H1 (cell line): ENCODE measurements at regions not wholly inside any gene's neighbourhood (a gene's known extent, or its start where the extent isn't known, plus 50 kb on each side); places are given as distances from the start of the nearest gene placed in this dataset.
A peak's percentile ranks its signal among the peaks of the same experiment; 100 is the strongest.

ENCODE experiments used
- CTCF ChIA-PET: fragments of 300-600 bp; sonication (Branson Sonifier 250); formaldehyde crosslinking; loops from one replicate; lab custom pipeline; 2021; ENCODE audit not compliant: partially characterized antibody; lab: Charles Lee
- POLR2A ChIA-PET: fragments of 300-600 bp; sonication (Branson Sonifier 250); formaldehyde crosslinking; loops from one replicate; lab custom pipeline; 2021; ENCODE audit warnings: inconsistent platforms; ENCODE audit not compliant: partially characterized antibody; lab: Charles Lee
- DNase-seq, 2 experiments: peaks; one replicate each; pipeline versions ENCODE4 v3.0.0 to v3.0.0-alpha.2; 2010 to 2022; ENCODE audit warnings: low spot score in 2 of 2, low read depth in 1 of 2, mixed read lengths in 1 of 2
- FAIRE-seq: peaks from 2 replicates; lab custom pipeline; 2011; peaks lifted over from hg19 to GRCh38; lab: Jason Lieb, UNC
- H2AFZ ChIP-seq: 2 replicates; pipeline ENCODE4 v1.8.1; 2012; ENCODE audit warnings: low read length, inconsistent platforms
- H2AK5ac ChIP-seq: 2 replicates; pipeline ENCODE4 v1.6.1; 2013; ENCODE audit warnings: low read depth, low read length
- H2BK120ac ChIP-seq: replicated peaks from 2 replicates; pipeline ENCODE3; 2013; ENCODE audit warnings: low read depth, low read length, inconsistent platforms
- H2BK12ac ChIP-seq: 2 replicates; pipeline ENCODE4 v1.6.1; 2013; ENCODE audit warnings: low read depth, low read length
- H2BK15ac ChIP-seq: 2 replicates; pipeline ENCODE4 v1.6.1; 2013; ENCODE audit warnings: low read length
- H2BK20ac ChIP-seq: 2 replicates; pipeline ENCODE4 v1.6.1; 2013; ENCODE audit warnings: low read length
- H2BK5ac ChIP-seq: 2 replicates; pipeline ENCODE4 v1.6.1; 2013; ENCODE audit warnings: low read depth, low read length
- H3K14ac ChIP-seq: 2 replicates; pipeline ENCODE4 v1.6.1; 2013; ENCODE audit warnings: inconsistent platforms; ENCODE audit not compliant: insufficient read length
- H3K18ac ChIP-seq: 2 replicates; pipeline ENCODE4 v1.6.1; 2013; ENCODE audit warnings: low read length; ENCODE audit errors: extremely low read depth
- H3K23ac ChIP-seq: 2 replicates; pipeline ENCODE4 v1.6.1; 2013; ENCODE audit warnings: inconsistent platforms; ENCODE audit not compliant: insufficient read length
- H3K23me2 ChIP-seq: 2 replicates; pipeline ENCODE4 v1.6.1; 2013; ENCODE audit warnings: low read depth, low read length
- H3K27ac ChIP-seq: 2 replicates; pipeline ENCODE4 v1.6.1; 2011; ENCODE audit warnings: low read depth, low read length, inconsistent platforms
- H3K27me3 ChIP-seq, 4 experiments: replicated peaks in 1 of 4; 1 replicate in 1 of 4; 2 replicates in 3 of 4; pipeline versions ENCODE4 v1.6.1 to v1.8.1; 2011 to 2013; ENCODE audit warnings: low read length in 3 of 4, mild to moderate bottlenecking in 3 of 4, inconsistent platforms in 2 of 4, mixed read lengths in 2 of 4, moderate library complexity in 1 of 4; ENCODE audit not compliant: control insufficient read depth in 3 of 4, insufficient read depth in 3 of 4; ENCODE audit errors: extremely low read depth in 1 of 4
- H3K36me3 ChIP-seq, 4 experiments: 2 replicates each; pipeline versions ENCODE4 v1.6.1 to v1.8.1; 2011 to 2013; ENCODE audit warnings: mild to moderate bottlenecking in 4 of 4, low read length in 3 of 4, moderate library complexity in 2 of 4, control low read depth in 1 of 4, inconsistent platforms in 1 of 4; ENCODE audit not compliant: insufficient read depth in 4 of 4, control insufficient read depth in 2 of 4
- H3K4ac ChIP-seq: replicated peaks from 2 replicates; pipeline ENCODE3; 2013; ENCODE audit warnings: low read length, low read depth, mixed read lengths, inconsistent platforms; ENCODE audit not compliant: insufficient read length
- H3K4me1 ChIP-seq, 4 experiments: replicated peaks in 1 of 4; 1 replicate in 1 of 4; 2 replicates in 3 of 4; pipeline versions ENCODE4 v1.6.1 to v1.8.1; 2011 to 2013; ENCODE audit warnings: low read length in 3 of 4, inconsistent platforms in 2 of 4, mixed read lengths in 1 of 4; ENCODE audit not compliant: insufficient read depth in 4 of 4, control insufficient read depth in 3 of 4
- H3K4me2 ChIP-seq, 2 experiments: 2 replicates each; pipeline versions ENCODE4 v1.6.1 to v1.8.1; 2011 to 2013; ENCODE audit warnings: low read depth in 2 of 2, low read length in 2 of 2, control low read depth in 1 of 2, inconsistent platforms in 1 of 2, mild to moderate bottlenecking in 1 of 2; ENCODE audit not compliant: insufficient read depth in 1 of 2
- H3K4me3 ChIP-seq, 4 experiments: fragments of 200-600, 300-600 bp in 1 of 4; sonication (generic), shearing (Covaris generic), sonication (Bioruptor Twin) in 1 of 4; 2 replicates each; pipeline versions ENCODE4 v1.5.1 to v1.8.1; 2011 to 2016; ENCODE audit warnings: low read length in 4 of 4, low read depth in 3 of 4, control low read depth in 2 of 4, inconsistent platforms in 2 of 4, mild to moderate bottlenecking in 2 of 4, mixed read lengths in 1 of 4, moderate library complexity in 1 of 4; ENCODE audit not compliant: insufficient read depth in 2 of 4; ENCODE audit errors: extremely low read depth in 1 of 4
- H3K56ac ChIP-seq: replicated peaks from 2 replicates; pipeline ENCODE3; 2013; ENCODE audit warnings: low read depth, mild to moderate bottlenecking, mixed read lengths, low read length, inconsistent platforms; ENCODE audit not compliant: insufficient read length
- H3K79me1 ChIP-seq: 2 replicates; pipeline ENCODE4 v1.6.1; 2013; ENCODE audit warnings: low read depth, low read length, control low read depth
- H3K79me2 ChIP-seq, 2 experiments: 2 replicates each; pipeline versions ENCODE4 v1.6.1 to v1.8.1; 2012 to 2013; ENCODE audit warnings: low read length in 2 of 2, mild to moderate bottlenecking in 2 of 2, inconsistent platforms in 1 of 2; ENCODE audit not compliant: insufficient read depth in 2 of 2, control insufficient read depth in 1 of 2
- H3K9ac ChIP-seq, 4 experiments: replicated peaks in 1 of 4; 1 replicate in 1 of 4; 2 replicates in 3 of 4; pipeline versions ENCODE4 v1.6.1 to v1.8.1; 2011 to 2013; ENCODE audit warnings: low read depth in 3 of 4, low read length in 3 of 4, control low read depth in 2 of 4, mild to moderate bottlenecking in 2 of 4, moderate library complexity in 2 of 4, inconsistent platforms in 1 of 4; ENCODE audit errors: extremely low read depth in 1 of 4
- H3K9me3 ChIP-seq, 2 experiments: 2 replicates each; pipeline versions ENCODE4 v1.6.1 to v1.8.1; 2012 to 2013; ENCODE audit warnings: mild to moderate bottlenecking in 2 of 2, moderate library complexity in 2 of 2, control low read depth in 1 of 2, inconsistent platforms in 1 of 2, low read depth in 1 of 2, low read length in 1 of 2, mixed read lengths in 1 of 2; ENCODE audit not compliant: insufficient read depth in 2 of 2
- H4K20me1 ChIP-seq, 2 experiments: replicated peaks in 1 of 2; 2 replicates each; pipeline versions ENCODE3 to v1.8.1; 2011 to 2013; ENCODE audit warnings: inconsistent platforms in 2 of 2, low read length in 2 of 2, mild to moderate bottlenecking in 1 of 2; ENCODE audit not compliant: insufficient read depth in 2 of 2, control insufficient read depth in 1 of 2
- H4K5ac ChIP-seq: 2 replicates; pipeline ENCODE4 v1.6.1; 2013; ENCODE audit warnings: low read length, low read depth, mixed read lengths, inconsistent platforms; ENCODE audit not compliant: insufficient read length
- H4K8ac ChIP-seq: 2 replicates; pipeline ENCODE4 v1.8.0; 2013; ENCODE audit warnings: mild to moderate bottlenecking, moderate library complexity, low read length, inconsistent platforms; ENCODE audit not compliant: insufficient read depth; ENCODE audit errors: extremely low read depth
- H4K91ac ChIP-seq: replicated peaks from 2 replicates; pipeline ENCODE3; 2013; ENCODE audit warnings: low read length, mixed read lengths, inconsistent platforms; ENCODE audit not compliant: insufficient read length
- KDM1A ChIP-seq: fragments of 200-600, 300-600 bp; sonication (generic); IDR thresholded peaks from 2 replicates; pipeline ENCODE4 v1.7.1; 2016; ENCODE audit warnings: mild to moderate bottlenecking, low read length, borderline replicate concordance
- SP1 ChIP-seq: IDR thresholded peaks from 2 replicates; pipeline ENCODE4 v1.6.1; 2011; ENCODE audit warnings: low read depth, low read length
- WGBS, 2 experiments: shearing (Covaris generic) in 1 of 2; methylation state at CpG; one replicate each; pipeline versions ENCODE4 v1.1.6 to v1.1.7; 2013 to 2015; ENCODE audit warnings: low lambda C conversion rate in 2 of 2, mixed read lengths in 2 of 2, inconsistent platforms in 1 of 2, low coverage in 1 of 2, missing lambda C conversion rate in 1 of 2; ENCODE audit not compliant: insufficient replicate concordance in 2 of 2, insufficient coverage in 1 of 2, insufficient read length in 1 of 2; ENCODE audit errors: extremely low coverage in 1 of 2, missing lambda C conversion rate in 1 of 2; 5-methylcytosine and 5-hydroxymethylcytosine counted together

DNA sequence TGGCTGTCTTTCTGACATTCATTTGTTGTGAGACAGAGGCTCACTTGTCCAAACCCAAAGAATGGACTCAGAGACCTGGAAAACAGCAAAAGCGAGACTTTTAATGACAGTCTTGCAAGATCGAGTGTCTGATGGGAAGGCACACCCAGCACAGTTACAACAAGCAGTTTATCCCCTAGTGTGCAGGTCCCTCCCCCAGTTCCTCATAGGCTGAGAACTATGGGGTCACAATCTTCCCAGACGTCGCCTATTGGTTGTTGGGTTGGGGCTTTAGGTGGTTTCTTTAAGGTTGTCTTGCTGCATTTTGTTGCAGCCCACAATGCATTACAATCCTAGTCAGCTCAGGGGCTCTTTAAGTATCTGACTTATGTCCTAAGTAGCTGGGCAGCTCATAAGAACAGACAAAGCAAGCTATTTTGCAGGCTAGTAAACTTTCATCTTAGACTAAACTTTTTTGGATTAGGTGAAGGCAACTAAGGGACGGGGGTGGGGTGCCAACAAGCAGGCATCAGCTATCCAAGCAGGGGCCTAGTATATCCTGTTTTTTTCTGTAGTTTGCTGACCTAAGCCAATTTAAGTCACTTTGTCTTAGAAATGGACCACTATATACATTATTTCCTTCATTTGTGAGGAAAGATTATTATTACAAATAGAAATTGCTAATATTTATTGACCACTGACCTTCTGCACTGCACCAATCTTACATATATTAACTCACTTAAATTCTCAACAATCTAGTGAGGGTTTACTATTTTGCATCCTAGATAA, 151.8 kb downstream of the SETD4 start:
- Histone ChIP-seq H2BK5ac (no peak overlapping the region), H3K9me3 (no peaks in the 10 kb centered on the region; a peak in 2 of 4 replicates), H4K5ac (no peak overlapping the region), H4K20me1 (no peaks in the 10 kb centered on the region), H2BK20ac (no peak overlapping the region), H3K18ac (0 out of 2 replicates have a peak overlapping the region, but pooled peaks have one; percentile 39), H3K27ac (no peak overlapping the region; the same call in 1 of the 2 replicates), H3K4me2 (no peak overlapping the region), H2BK12ac (no peak overlapping the region), H3K23ac (no peak overlapping the region), H2AK5ac (no peak overlapping the region), H3K4ac (no peak overlapping the region), H2BK120ac (no peak overlapping the region), H4K91ac (no peak overlapping the region), H3K4me1 (peaks cover 0 to 2% (median 0%) of the 10 kb centered on the region in 4 experiments; a peak in 2 of 7 replicates), H3K23me2 (no peaks in the 10 kb centered on the region), H4K8ac (no peak overlapping the region), H2AFZ (no peak overlapping the region), H3K27me3 (no peaks in the 10 kb centered on the region), H3K79me1 (no peaks in the 10 kb centered on the region), H3K56ac (no peak overlapping the region), H3K36me3 (no peaks in the 10 kb centered on the region), H3K14ac (no peak overlapping the region), H3K4me3 (no peak overlapping the region), H2BK15ac (no peak overlapping the region), H3K9ac (no peak overlapping the region), H3K79me2 (no peaks in the 10 kb centered on the region)
- TF ChIP-seq SP1 = peak; percentile 15; the same call in 1 of the 2 replicates
- TF ChIP-seq KDM1A = no peak
- 71% methylated on average over 5 of the region's 5 CpGs; no CpG with 5 or more reads in 1 of the 2 experiments for WGBS, 2 experiments
- FAIRE-seq = no peak
- CTCF ChIA-PET = interaction anchor here (0.6 to 1.0 kb wide), 3 partner anchors 15 to 68 kb away, joined by 3 to 5 read pairs (median 3); no protein-coding TSS in a partner anchor
- no peak for DNase-seq
- POLR2A ChIA-PET = no interaction called here
